HCT116 (cell line): ENCODE measurements at regions not wholly inside any gene's neighbourhood (a gene's known extent, or its start where the extent isn't known, plus 50 kb on each side); places are given as distances from the start of the nearest gene placed in this dataset.
A peak's percentile ranks its signal among the peaks of the same experiment; 100 is the strongest.

Experiments
- ATAC-seq: fragments of 200-7000 bp; cut with Tn5 transposase; 2 replicates; pipeline ENCODE4 v1.9.1; 2020; ENCODE audit warnings: mild to moderate bottlenecking, moderate library complexity
- BruUV-seq: library from RNA; stranded (reverse); fragments of 400-500 nt; replicated peaks from 2 replicates; lab custom pipeline; 2021; lab: Mats Ljungman, UMichigan
- CTCF ChIA-PET: fragments of 300-600 bp; sonication (Branson Sonifier 250); formaldehyde crosslinking; loops from one replicate; lab custom pipeline; 2021; ENCODE audit warnings: antibody characterized with exemption; lab: Charles Lee
- POLR2A ChIA-PET: fragments of 300-600, 350-600 bp; sonication (Branson Sonifier 250); formaldehyde crosslinking; loops from one replicate; lab custom pipeline; 2021; ENCODE audit warnings: antibody characterized with exemption; lab: Charles Lee
- RAD21 ChIA-PET, 2 experiments: fragments of 300-600 bp; sonication (Branson Sonifier 250); formaldehyde crosslinking; loops; one replicate each; lab custom pipeline; 2023; ENCODE audit warnings: low total read pairs in 2 of 2; ENCODE audit not compliant: uncharacterized antibody in 2 of 2, unreplicated experiment in 2 of 2, low non-redundant PET in 1 of 2; lab: Charles Lee
- DNase-seq: peaks from one replicate; pipeline ENCODE4 v3.0.0-alpha.2; 2010; ENCODE audit warnings: low read depth, low spot score
- H2AFZ ChIP-seq: fragments of 200-600 bp; shearing (Covaris generic), sonication (generic); 2 replicates; pipeline ENCODE4 v1.6.1; 2017; ENCODE audit warnings: low read depth, mixed run types, mixed read lengths, antibody characterized with exemption, low read length; ENCODE audit not compliant: poor library complexity, severe bottlenecking
- H3K27ac ChIP-seq: 2 replicates; pipeline ENCODE4 v1.5.1; 2012; ENCODE audit warnings: low read depth, low read length
- H3K27me3 ChIP-seq: fragments of 200-600 bp; sonication (generic); 2 replicates; pipeline ENCODE4 v1.6.1; 2016; ENCODE audit warnings: mixed run types, low read length, mixed read lengths; ENCODE audit not compliant: insufficient read depth
- H3K36me3 ChIP-seq, 2 experiments: fragments of 200-500 bp in 1 of 2; fragments of 200-600 bp in 1 of 2; sonication (Bioruptor generic) in 1 of 2; sonication (generic) in 1 of 2; 2 replicates each; pipeline versions ENCODE4 v1.5.1 to v1.6.1; 2014 to 2016; ENCODE audit warnings: low read length in 2 of 2, inconsistent platforms in 1 of 2, mixed read lengths in 1 of 2, mixed run types in 1 of 2; ENCODE audit not compliant: insufficient read depth in 2 of 2, control insufficient read depth in 1 of 2
- H3K4me1 ChIP-seq, 2 experiments: fragments of 200-600 bp in 1 of 2; sonication (generic) in 1 of 2; 2 replicates each; pipeline versions ENCODE4 v1.5.1 to v1.6.1; 2012 to 2017; ENCODE audit warnings: low read length in 2 of 2, inconsistent platforms in 1 of 2, mild to moderate bottlenecking in 1 of 2, mixed read lengths in 1 of 2, mixed run types in 1 of 2, moderate library complexity in 1 of 2; ENCODE audit not compliant: insufficient read depth in 2 of 2, control insufficient read depth in 1 of 2
- H3K4me2 ChIP-seq: fragments of 200-600 bp; sonication (generic); 2 replicates; pipeline ENCODE4 v1.6.1; 2017; ENCODE audit warnings: mixed run types, low read length, mixed read lengths
- H3K4me3 ChIP-seq, 2 experiments: fragments of 200-600 bp in 1 of 2; sonication (generic) in 1 of 2; replicated peaks in 1 of 2; 2 replicates each; pipeline ENCODE4 v1.5.1; 2011 to 2016; ENCODE audit warnings: low read length in 2 of 2, control low read depth in 1 of 2, low read depth in 1 of 2, mild to moderate bottlenecking in 1 of 2, mixed read lengths in 1 of 2, mixed run types in 1 of 2
- H3K79me2 ChIP-seq: fragments of 200-600 bp; sonication (generic); 2 replicates; pipeline ENCODE4 v1.6.1; 2017; ENCODE audit warnings: mild to moderate bottlenecking, mixed run types, low read length, moderate library complexity, mixed read lengths; ENCODE audit not compliant: insufficient read depth
- H3K9ac ChIP-seq: fragments of 200-600 bp; sonication (generic); 2 replicates; pipeline ENCODE4 v1.6.1; 2016; ENCODE audit warnings: low read length, mixed read lengths
- H3K9me2 ChIP-seq: fragments of 200-600 bp; sonication (generic), shearing (Covaris generic); 2 replicates; pipeline ENCODE4 v1.6.1; 2017; ENCODE audit warnings: mixed run types, mild to moderate bottlenecking, moderate library complexity; ENCODE audit not compliant: insufficient read depth
- H3K9me3 ChIP-seq, 2 experiments: fragments of 200-500 bp in 1 of 2; fragments of 200-600 bp in 1 of 2; sonication (Bioruptor generic) in 1 of 2; sonication (generic) in 1 of 2; 2 replicates each; pipeline ENCODE4 v1.6.1; 2014 to 2017; ENCODE audit warnings: low read length in 2 of 2, mixed read lengths in 2 of 2, inconsistent platforms in 1 of 2, low read depth in 1 of 2, mild to moderate bottlenecking in 1 of 2, mixed run types in 1 of 2, moderate library complexity in 1 of 2; ENCODE audit not compliant: control insufficient read depth in 1 of 2, insufficient read depth in 1 of 2
- H4K20me1 ChIP-seq: fragments of 200-600 bp; sonication (generic), shearing (Covaris generic); 2 replicates; pipeline ENCODE4 v1.6.1; 2017; ENCODE audit warnings: mixed run types, mild to moderate bottlenecking, moderate library complexity; ENCODE audit not compliant: insufficient read depth
- CEBPB ChIP-seq: IDR thresholded peaks from 2 replicates; pipeline ENCODE4 v1.6.1; 2012; ENCODE audit warnings: low read depth
- EGR1 ChIP-seq: IDR thresholded peaks from 2 replicates; pipeline ENCODE4 v1.6.1; 2012; ENCODE audit warnings: low read depth
- ELF1 ChIP-seq: IDR thresholded peaks from 2 replicates; pipeline ENCODE4 v1.6.1; 2012; ENCODE audit warnings: low read depth, borderline replicate concordance
- EZH2 ChIP-seq: fragments of 200-600 bp; sonication (generic); IDR thresholded peaks from 2 replicates; pipeline ENCODE4 v1.6.1; 2017; ENCODE audit warnings: antibody characterized with exemption, mixed run types
- EZH2phosphoT487 ChIP-seq: fragments of 200-600 bp; IDR thresholded peaks from 2 replicates; pipeline ENCODE4 v1.6.1; 2018; ENCODE audit warnings: antibody characterized with exemption, borderline replicate concordance
- FOSL1 ChIP-seq: IDR thresholded peaks from 2 replicates; pipeline ENCODE4 v1.6.1; 2012; ENCODE audit warnings: low read depth
- JUND ChIP-seq: IDR thresholded peaks from 2 replicates; pipeline ENCODE4 v1.6.1; 2012
- POLR2A ChIP-seq: IDR thresholded peaks from 2 replicates; pipeline ENCODE4 v1.7.0; 2011; ENCODE audit warnings: borderline replicate concordance; ENCODE audit not compliant: insufficient read depth, insufficient read length; ENCODE audit errors: extremely low read depth
- POLR2AphosphoS5 ChIP-seq: IDR thresholded peaks from 2 replicates; pipeline ENCODE4 v1.6.1; 2011; ENCODE audit warnings: mild to moderate bottlenecking, low read depth, low read length, moderate library complexity
- RAD21 ChIP-seq: IDR thresholded peaks from 2 replicates; pipeline ENCODE4 v1.6.1; 2012; ENCODE audit warnings: low read depth, mild to moderate bottlenecking
- SIN3A ChIP-seq: IDR thresholded peaks from 2 replicates; pipeline ENCODE4 v1.6.1; 2012; ENCODE audit warnings: low read depth
- SP1 ChIP-seq: IDR thresholded peaks from 2 replicates; pipeline ENCODE4 v1.6.1; 2012; ENCODE audit warnings: low read depth
- SRF ChIP-seq: IDR thresholded peaks from 2 replicates; pipeline ENCODE4 v1.6.1; 2012; ENCODE audit warnings: low read depth
- TCF7L2 ChIP-seq: IDR thresholded peaks from 2 replicates; pipeline ENCODE4 v1.7.0; 2011; ENCODE audit warnings: borderline replicate concordance, inconsistent platforms; ENCODE audit not compliant: insufficient read depth, insufficient read length; ENCODE audit errors: extremely low read depth
- YY1 ChIP-seq: IDR thresholded peaks from 2 replicates; pipeline ENCODE4 v1.6.1; 2011; ENCODE audit warnings: low read length, low read depth, moderate library complexity, mild to moderate bottlenecking; ENCODE audit not compliant: insufficient replicate concordance; ENCODE audit errors: extremely low read depth
- ZFX ChIP-seq: fragments of 450-650 bp; IDR thresholded peaks from 2 replicates; pipeline ENCODE4 v1.6.1; 2017
- ZNF274 ChIP-seq: fragments of 200-500 bp; sonication (Bioruptor generic); IDR thresholded peaks from 2 replicates; pipeline ENCODE4 v1.6.1; 2014; ENCODE audit warnings: mild to moderate bottlenecking, low read depth, low read length, inconsistent platforms
- intact Hi-C: fragments of 100-400 bp; cut with micrococcal nuclease; formaldehyde crosslinking; loops from 2 replicates; pipeline ENCODE4 v1.10.0; 2022
- TF ChIP-seq, protein P1 (sequence below): IDR thresholded peaks from 2 replicates; pipeline ENCODE4 v1.6.1; 2012; ENCODE audit warnings: low read depth
- TF ChIP-seq, protein P2 (sequence below), 3 experiments: fragments of 200-600 bp in 1 of 3; sonication (generic) in 1 of 3; IDR thresholded peaks in 2 of 3; conservative IDR thresholded peaks in 1 of 3; 2 replicates each; pipeline ENCODE4 v1.5.1; 2012 to 2017; ENCODE audit warnings: low read depth in 2 of 3, low read length in 2 of 3, antibody characterized with exemption in 1 of 3, borderline replicate concordance in 1 of 3, control low read depth in 1 of 3, mild to moderate bottlenecking in 1 of 3, mixed read lengths in 1 of 3, mixed run types in 1 of 3, moderate library complexity in 1 of 3; ENCODE audit not compliant: insufficient read depth in 1 of 3
- TF ChIP-seq, protein P3 (sequence below): IDR thresholded peaks from 2 replicates; pipeline ENCODE4 v1.6.1; 2012
- TF ChIP-seq, protein P4 (sequence below): IDR thresholded peaks from 2 replicates; pipeline ENCODE4 v1.6.1; 2011; ENCODE audit warnings: mild to moderate bottlenecking, low read length, moderate library complexity; ENCODE audit not compliant: insufficient replicate concordance; ENCODE audit errors: extremely low read depth

DNA sequence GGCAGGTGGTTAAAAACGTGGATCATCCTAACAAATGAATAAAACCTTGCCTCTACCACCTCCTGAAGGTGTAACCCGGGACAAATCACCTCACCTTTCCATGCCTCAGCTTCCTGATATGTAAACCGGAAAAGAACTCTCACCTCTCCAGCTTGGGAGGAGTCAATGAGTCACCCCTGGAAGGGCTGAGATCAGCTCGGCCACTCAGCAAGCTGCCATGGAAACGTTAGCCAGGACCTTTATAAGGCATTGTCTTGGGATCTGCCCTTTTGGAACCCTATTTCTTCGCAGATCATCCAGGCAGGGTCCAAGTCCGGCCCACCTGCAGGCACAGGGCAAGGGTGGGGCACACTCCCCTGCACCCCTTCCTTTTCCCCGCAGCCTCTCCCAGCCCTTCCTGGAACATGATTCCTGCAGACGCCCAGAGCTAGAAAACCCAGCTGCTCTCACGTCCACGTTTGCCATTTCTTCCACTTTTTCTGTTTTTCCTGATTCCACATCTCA is 81.6 kb upstream of the PFKP start:
- no TSS peak for BruUV-seq
- Histone ChIP-seq H3K4me3 (peak overlapping the region; percentile 41 to 63), H3K36me3 (no peaks in the 10 kb centered on the region), H3K4me2 (peak overlapping the region; percentile 83), H3K27ac (peak overlapping the region; percentile 45), H3K27me3 (no peaks in the 10 kb centered on the region), H3K9me2 (no peaks in the 10 kb centered on the region), H2AFZ (peak overlapping the region; percentile 9), H3K79me2 (no peaks in the 10 kb centered on the region), H3K4me1 (peaks cover 16 to 32% of the 10 kb centered on the region in 2 experiments), H3K9ac (peak overlapping the region; percentile 52), H4K20me1 (no peaks in the 10 kb centered on the region), H3K9me3 (no peaks in the 10 kb centered on the region)
- CTCF ChIA-PET = interaction anchor here (0.9 to 3.4 kb wide), 4 partner anchors 8 to 58 kb away, joined by 3 to 15 read pairs (median 6); no protein-coding TSS in a partner anchor
- intact Hi-C loops = no loop called here
- POLR2A ChIA-PET = interaction anchor here (0.6 kb wide), 1 partner anchor 57 kb away, joined by 3 read pairs; no protein-coding TSS in a partner anchor
- RAD21 ChIA-PET = no interaction called here
- peak; percentile 96 for ATAC-seq
- DNase-seq = peak; percentile 73
- TF ChIP-seq ZNF274 = no peak
- no peak for TF ChIP-seq TCF7L2
- TF ChIP-seq SRF = peak; percentile 78
- TF ChIP-seq POLR2AphosphoS5 = peak; percentile 86
- TF ChIP-seq, protein P1, sequence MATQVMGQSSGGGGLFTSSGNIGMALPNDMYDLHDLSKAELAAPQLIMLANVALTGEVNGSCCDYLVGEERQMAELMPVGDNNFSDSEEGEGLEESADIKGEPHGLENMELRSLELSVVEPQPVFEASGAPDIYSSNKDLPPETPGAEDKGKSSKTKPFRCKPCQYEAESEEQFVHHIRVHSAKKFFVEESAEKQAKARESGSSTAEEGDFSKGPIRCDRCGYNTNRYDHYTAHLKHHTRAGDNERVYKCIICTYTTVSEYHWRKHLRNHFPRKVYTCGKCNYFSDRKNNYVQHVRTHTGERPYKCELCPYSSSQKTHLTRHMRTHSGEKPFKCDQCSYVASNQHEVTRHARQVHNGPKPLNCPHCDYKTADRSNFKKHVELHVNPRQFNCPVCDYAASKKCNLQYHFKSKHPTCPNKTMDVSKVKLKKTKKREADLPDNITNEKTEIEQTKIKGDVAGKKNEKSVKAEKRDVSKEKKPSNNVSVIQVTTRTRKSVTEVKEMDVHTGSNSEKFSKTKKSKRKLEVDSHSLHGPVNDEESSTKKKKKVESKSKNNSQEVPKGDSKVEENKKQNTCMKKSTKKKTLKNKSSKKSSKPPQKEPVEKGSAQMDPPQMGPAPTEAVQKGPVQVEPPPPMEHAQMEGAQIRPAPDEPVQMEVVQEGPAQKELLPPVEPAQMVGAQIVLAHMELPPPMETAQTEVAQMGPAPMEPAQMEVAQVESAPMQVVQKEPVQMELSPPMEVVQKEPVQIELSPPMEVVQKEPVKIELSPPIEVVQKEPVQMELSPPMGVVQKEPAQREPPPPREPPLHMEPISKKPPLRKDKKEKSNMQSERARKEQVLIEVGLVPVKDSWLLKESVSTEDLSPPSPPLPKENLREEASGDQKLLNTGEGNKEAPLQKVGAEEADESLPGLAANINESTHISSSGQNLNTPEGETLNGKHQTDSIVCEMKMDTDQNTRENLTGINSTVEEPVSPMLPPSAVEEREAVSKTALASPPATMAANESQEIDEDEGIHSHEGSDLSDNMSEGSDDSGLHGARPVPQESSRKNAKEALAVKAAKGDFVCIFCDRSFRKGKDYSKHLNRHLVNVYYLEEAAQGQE = no peak
- peak; percentile 48 for TF ChIP-seq SP1
- TF ChIP-seq FOSL1 = peak; percentile 80
- TF ChIP-seq ELF1 = peak; percentile 57
- TF ChIP-seq JUND = peak; percentile 80
- TF ChIP-seq EZH2phosphoT487 = no peak
- TF ChIP-seq, protein P2, sequence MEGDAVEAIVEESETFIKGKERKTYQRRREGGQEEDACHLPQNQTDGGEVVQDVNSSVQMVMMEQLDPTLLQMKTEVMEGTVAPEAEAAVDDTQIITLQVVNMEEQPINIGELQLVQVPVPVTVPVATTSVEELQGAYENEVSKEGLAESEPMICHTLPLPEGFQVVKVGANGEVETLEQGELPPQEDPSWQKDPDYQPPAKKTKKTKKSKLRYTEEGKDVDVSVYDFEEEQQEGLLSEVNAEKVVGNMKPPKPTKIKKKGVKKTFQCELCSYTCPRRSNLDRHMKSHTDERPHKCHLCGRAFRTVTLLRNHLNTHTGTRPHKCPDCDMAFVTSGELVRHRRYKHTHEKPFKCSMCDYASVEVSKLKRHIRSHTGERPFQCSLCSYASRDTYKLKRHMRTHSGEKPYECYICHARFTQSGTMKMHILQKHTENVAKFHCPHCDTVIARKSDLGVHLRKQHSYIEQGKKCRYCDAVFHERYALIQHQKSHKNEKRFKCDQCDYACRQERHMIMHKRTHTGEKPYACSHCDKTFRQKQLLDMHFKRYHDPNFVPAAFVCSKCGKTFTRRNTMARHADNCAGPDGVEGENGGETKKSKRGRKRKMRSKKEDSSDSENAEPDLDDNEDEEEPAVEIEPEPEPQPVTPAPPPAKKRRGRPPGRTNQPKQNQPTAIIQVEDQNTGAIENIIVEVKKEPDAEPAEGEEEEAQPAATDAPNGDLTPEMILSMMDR (IDR thresholded peaks at IDR 0.05 in 2 of 3, conservative IDR thresholded peaks at IDR 0.05 in 1 of 3; ENCODE audit: borderline replicate concordance in 1 of 3, insufficient read depth in 1 of 3, low read depth in 2 of 3, low read length in 2 of 3) = 0 out of 6 replicates have a peak, but pooled peaks of 1 of the 3 experiments have one; percentile 23
- TF ChIP-seq POLR2A = peak; percentile 41
- no peak for TF ChIP-seq EGR1
- TF ChIP-seq EZH2 = no peak
- no peak for TF ChIP-seq CEBPB
- TF ChIP-seq, protein P3, sequence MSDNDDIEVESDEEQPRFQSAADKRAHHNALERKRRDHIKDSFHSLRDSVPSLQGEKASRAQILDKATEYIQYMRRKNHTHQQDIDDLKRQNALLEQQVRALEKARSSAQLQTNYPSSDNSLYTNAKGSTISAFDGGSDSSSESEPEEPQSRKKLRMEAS = peak; percentile 23; the same call in 1 of the 2 replicates
- no peak for TF ChIP-seq SIN3A
- no peak for TF ChIP-seq ZFX
- TF ChIP-seq RAD21 = no peak
- TF ChIP-seq, protein P4, sequence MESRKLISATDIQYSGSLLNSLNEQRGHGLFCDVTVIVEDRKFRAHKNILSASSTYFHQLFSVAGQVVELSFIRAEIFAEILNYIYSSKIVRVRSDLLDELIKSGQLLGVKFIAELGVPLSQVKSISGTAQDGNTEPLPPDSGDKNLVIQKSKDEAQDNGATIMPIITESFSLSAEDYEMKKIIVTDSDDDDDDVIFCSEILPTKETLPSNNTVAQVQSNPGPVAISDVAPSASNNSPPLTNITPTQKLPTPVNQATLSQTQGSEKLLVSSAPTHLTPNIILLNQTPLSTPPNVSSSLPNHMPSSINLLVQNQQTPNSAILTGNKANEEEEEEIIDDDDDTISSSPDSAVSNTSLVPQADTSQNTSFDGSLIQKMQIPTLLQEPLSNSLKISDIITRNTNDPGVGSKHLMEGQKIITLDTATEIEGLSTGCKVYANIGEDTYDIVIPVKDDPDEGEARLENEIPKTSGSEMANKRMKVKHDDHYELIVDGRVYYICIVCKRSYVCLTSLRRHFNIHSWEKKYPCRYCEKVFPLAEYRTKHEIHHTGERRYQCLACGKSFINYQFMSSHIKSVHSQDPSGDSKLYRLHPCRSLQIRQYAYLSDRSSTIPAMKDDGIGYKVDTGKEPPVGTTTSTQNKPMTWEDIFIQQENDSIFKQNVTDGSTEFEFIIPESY = no peak
- peak; percentile 0 for TF ChIP-seq YY1
